ENCODE measurements at regions not wholly inside any gene's neighbourhood (a gene's known extent, or its start where the extent isn't known, plus 50 kb on each side); places are given as distances from the start of the nearest gene placed in this dataset.

- Histone ChIP-seq H3K4me3 (no peak overlapping the region), H3K36me3 (no peaks in the 10 kb centered on the region), H3K27ac (no peak overlapping the region), H3K27me3 (peaks cover 31% of the 10 kb centered on the region), H3K9me3 (peaks cover 0 to 8% (median 0%) of the 10 kb centered on the region in 3 donors), H3K4me1 (no peaks in the 10 kb centered on the region)
- no peak for ATAC-seq
- WGBS, 2 donors (ENCODE audit: low coverage in 1 of 2) = 80% methylated on average over 2 of the region's 5 CpGs; no CpG with 5 or more reads in 1 of the 2 donors
- TF ChIP-seq CTCF (IDR thresholded peaks at IDR 0.05) = no peak
- no peak for TF ChIP-seq POLR2A (IDR thresholded peaks at IDR 0.05)
- no peak for TF ChIP-seq POLR2AphosphoS5 (IDR thresholded peaks at IDR 0.05)
- no peak for TF ChIP-seq EP300 (IDR thresholded peaks at IDR 0.05)
Observed at GRCh38 chr3:127471142-127471541, 119.4 kb downstream of the TPRA1 start.

GRCh38 chr3:127469760-127470159 lies 120.8 kb downstream of the TPRA1 start:
- peaks cover 34% of the 10 kb centered on the region for H3K27me3 ChIP-seq
- TF ChIP-seq CTCF (IDR thresholded peaks at IDR 0.05) (no peak), POLR2AphosphoS5 (IDR thresholded peaks at IDR 0.05) (no peak), POLR2A (IDR thresholded peaks at IDR 0.05) (no peak), EP300 (IDR thresholded peaks at IDR 0.05) (no peak)

GRCh38 chr3:127467391-127467790 lies 123.1 kb downstream of the TPRA1 start:
- ATAC-seq = no peak
- H3K4me3 ChIP-seq = no peak overlapping the region

More at GRCh38 chr3:127469760-127470159, 120.8 kb downstream of the TPRA1 start:
- WGBS, 2 donors (ENCODE audit: low coverage in 1 of 2) = 60% methylated on average over 1 of the region's 9 CpGs; no CpG with 5 or more reads in 1 of the 2 donors
- H3K4me3 ChIP-seq = no peak overlapping the region
- ATAC-seq = no peak
- no peaks in the 10 kb centered on the region for H3K36me3 ChIP-seq
- H3K4me1 ChIP-seq = no peaks in the 10 kb centered on the region
- peaks cover 0 to 8% (median 0%) of the 10 kb centered on the region in 3 donors for H3K9me3 ChIP-seq
- no peak overlapping the region for H3K27ac ChIP-seq

GRCh38 chr3:127464642-127465041 lies 125.9 kb downstream of the TPRA1 start:
- Histone ChIP-seq H3K4me3 (no peak overlapping the region), H3K4me1 (no peaks in the 10 kb centered on the region), H3K36me3 (no peaks in the 10 kb centered on the region), H3K27ac (no peak overlapping the region), H3K27me3 (peaks cover 26% of the 10 kb centered on the region), H3K9me3 (peaks cover 0 to 8% (median 0%) of the 10 kb centered on the region in 3 donors)
- TF ChIP-seq EP300 (IDR thresholded peaks at IDR 0.05) (no peak), POLR2AphosphoS5 (IDR thresholded peaks at IDR 0.05) (no peak), POLR2A (IDR thresholded peaks at IDR 0.05) (no peak), CTCF (IDR thresholded peaks at IDR 0.05) (no peak)
- ATAC-seq = no peak
- 45 to 81% methylated on average over 2 to 7 of the region's 7 CpGs for WGBS, 2 donors (ENCODE audit: low coverage in 1 of 2)

More at GRCh38 chr3:127467391-127467790, 123.1 kb downstream of the TPRA1 start:
- Histone ChIP-seq H3K4me1 (no peaks in the 10 kb centered on the region), H3K9me3 (peaks cover 0 to 8% (median 0%) of the 10 kb centered on the region in 3 donors), H3K27ac (no peak overlapping the region), H3K27me3 (peaks cover 20% of the 10 kb centered on the region), H3K36me3 (no peaks in the 10 kb centered on the region)
- 50% methylated on average over 7 of the region's 12 CpGs; no CpG with 5 or more reads in 1 of the 2 donors for WGBS, 2 donors (ENCODE audit: low coverage in 1 of 2)
- no peak for TF ChIP-seq CTCF (IDR thresholded peaks at IDR 0.05)
- no peak for TF ChIP-seq EP300 (IDR thresholded peaks at IDR 0.05)
- TF ChIP-seq POLR2AphosphoS5 (IDR thresholded peaks at IDR 0.05) = no peak
- no peak for TF ChIP-seq POLR2A (IDR thresholded peaks at IDR 0.05)

GRCh38 chr3:127462111-127462655 lies 128.3 kb downstream of the TPRA1 start:
- no peaks in the 10 kb centered on the region for H3K9me3 ChIP-seq
- TF ChIP-seq EP300 (IDR thresholded peaks at IDR 0.05) = no peak
- no peak for TF ChIP-seq POLR2AphosphoS5 (IDR thresholded peaks at IDR 0.05)
- no peak overlapping the region for H3K27ac ChIP-seq
- H3K36me3 ChIP-seq = no peaks in the 10 kb centered on the region
- WGBS, 2 donors (ENCODE audit: low coverage in 1 of 2) = 40 to 86% methylated on average over 2 to 4 of the region's 8 CpGs
- H3K27me3 ChIP-seq = peaks cover 41% of the 10 kb centered on the region
- peaks cover 0 to 2% (median 0%) of the 10 kb centered on the region in 3 donors for H3K4me1 ChIP-seq
- ATAC-seq = no peak
- H3K4me3 ChIP-seq = no peak overlapping the region

Measured in gastroesophageal sphincter (tissue), 4 donors.